GM19351 (cell line): ENCODE measurements at regions not wholly inside any gene's neighbourhood (a gene's known extent, or its start where the extent isn't known, plus 50 kb on each side); places are given as distances from the start of the nearest gene placed in this dataset.

Source experiments
- ATAC-seq: cut with Tn5 transposase; IDR thresholded peaks from one replicate; pipeline ENCODE4 v1.9.1; 2021; ENCODE audit warnings: mild to moderate bottlenecking, moderate library complexity; ENCODE audit not compliant: unreplicated experiment

DNA sequence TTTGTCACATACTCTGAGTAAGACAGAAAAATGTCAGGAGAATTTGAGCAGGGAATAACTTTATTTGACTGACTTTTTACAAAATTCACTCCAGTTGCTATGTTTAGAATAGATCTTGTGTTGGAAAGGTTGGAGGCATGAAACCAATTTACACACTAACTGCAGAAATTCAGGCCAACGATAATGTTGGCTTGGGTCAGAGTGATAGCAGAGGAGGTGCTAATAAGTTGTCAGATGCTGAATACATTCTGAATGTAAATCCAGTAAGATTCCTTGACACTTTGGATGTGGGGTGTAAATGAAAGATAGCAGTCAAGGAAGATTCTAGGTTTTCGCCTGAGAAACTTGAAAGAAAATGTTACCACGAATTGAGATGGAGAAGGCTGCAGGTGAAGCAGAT, 502.5 kb upstream of the GHITM start:
- ATAC-seq = no peak

DNA sequence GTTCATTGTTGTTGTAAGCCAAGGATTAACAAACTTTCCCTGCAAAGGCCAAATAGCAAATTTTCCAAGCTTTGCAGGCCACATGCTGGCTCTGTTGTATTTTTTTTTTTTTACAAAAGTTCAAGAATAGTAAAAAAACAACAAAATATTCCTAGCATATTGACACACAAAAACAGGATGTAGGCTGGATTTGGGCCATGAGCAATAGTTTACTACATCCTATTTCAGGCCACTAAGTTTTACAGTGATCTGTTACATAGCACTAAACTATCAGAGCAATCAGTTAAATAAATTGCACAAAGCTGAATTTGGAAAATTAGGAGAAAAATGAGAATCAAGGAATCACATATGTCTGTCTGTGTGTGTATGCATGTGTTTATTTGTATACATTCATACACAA, 491.8 kb upstream of the GHITM start:
- ATAC-seq = no peak

DNA sequence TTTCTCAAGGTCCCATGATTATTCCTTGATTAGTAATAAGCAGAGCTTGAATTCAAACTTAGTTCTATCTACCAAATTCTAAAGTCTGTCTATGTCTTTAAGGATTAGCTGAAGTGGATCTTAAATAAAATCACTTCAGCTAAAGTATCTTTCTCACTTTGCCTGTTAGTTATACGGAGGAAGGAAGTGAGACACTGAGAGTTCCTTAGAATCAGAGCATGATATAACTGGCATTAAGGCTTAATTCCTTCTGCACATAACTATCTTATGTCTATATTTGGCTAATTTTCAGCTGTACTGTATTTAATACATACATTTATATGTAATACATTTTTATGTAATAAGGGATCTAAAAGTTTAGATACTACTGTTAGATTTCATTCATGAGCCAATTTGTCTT, 491.1 kb upstream of the GHITM start:
- no peak for ATAC-seq

DNA sequence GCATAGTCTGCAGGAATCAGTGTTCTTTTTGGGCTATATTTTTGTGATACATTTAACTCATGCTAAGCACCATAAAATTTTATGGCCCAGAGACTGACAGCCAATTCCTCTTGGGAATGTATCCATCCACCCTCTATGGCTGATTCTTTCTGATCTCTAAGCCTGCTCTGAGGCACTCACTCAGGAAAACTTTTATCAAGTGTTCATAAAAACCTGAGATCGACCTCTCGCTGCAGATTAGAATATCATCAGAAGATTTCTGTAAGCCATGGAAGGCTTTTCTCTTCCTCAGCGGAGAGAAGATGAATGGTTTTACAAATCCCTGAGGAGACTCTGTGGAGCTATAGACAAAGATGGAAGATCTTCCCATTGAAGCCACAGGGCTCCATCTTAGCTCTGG, 489.8 kb upstream of the GHITM start:
- ATAC-seq = no peak

DNA sequence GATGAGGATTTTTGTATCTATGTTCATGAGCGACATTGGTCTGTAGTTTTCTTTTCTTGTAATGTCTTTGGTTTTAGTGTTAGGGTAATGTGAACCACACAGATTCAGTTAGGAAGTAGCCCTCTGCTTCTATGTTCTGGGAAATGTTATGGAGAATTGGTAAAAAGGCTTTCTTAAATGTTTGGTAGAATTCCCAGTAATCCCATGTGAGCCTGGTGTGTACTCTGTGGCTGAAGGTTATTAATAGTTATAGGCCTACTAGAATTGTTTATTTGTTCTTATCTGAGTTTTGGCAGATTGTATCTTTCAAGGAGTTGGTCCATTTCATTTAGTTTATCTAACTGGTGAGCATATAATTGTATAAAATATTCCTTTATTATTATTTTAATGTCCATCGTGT, 484.6 kb upstream of the GHITM start:
- ATAC-seq = no peak

DNA sequence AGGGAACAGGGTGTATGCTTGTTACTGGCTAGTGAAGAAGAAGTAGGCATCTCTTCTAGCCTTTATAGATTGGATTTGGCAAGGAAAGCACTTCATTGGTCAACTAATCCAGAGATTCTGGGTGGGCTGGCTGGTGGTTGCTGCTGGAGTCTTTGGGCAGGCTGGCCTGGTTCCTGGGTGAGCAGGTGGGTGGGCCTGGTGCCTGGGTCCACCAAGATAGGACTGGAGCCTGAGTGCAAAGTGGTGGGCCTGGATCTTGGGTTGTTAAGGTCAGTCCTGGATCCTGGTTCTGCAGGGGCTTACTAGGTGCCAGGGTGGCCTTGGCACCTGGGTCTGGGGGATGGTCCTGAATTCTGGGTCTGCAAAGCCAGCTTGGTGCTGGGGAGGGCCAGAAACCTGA, 482.4 kb upstream of the GHITM start:
- ATAC-seq = no peak

DNA sequence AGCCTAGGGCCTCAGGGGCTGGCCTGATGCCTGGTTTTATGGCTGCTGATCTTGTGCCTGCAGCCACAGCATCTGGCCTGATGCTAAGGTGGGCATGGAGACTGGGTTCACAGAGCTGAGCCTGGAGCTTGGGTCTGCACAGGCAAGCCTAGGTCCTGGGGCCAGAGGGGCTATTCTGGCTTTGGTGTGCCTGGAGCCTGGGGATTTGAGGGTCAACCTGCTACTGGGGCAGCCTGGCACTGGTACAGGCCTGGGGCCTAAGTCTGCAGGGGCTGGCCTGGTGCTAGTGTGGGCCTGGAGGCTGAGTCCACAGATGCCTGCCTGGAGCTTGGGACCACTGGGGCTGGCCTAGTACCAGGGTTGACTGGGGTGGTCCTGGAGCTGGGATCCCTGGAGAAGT, 481.8 kb upstream of the GHITM start:
- no peak for ATAC-seq

DNA sequence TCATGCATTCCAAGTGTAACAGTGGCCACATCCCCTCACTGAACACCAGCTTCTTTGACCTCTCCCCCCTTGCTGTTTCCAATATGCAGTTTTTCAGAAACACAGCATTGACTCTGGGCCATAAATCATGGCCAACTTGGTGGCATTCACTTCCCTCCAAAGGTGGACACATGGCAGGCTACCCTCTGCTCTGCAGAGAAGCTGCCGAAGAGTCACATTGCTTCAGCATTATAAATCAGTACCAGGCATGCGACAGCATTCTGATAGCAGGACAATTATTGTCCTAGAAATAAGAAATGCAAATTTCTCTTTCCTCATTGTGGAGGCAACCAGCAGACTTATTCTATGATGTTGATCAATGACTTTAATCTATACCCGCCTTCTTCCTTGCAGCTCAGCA, 475.4 kb upstream of the GHITM start:
- no peak for ATAC-seq

DNA sequence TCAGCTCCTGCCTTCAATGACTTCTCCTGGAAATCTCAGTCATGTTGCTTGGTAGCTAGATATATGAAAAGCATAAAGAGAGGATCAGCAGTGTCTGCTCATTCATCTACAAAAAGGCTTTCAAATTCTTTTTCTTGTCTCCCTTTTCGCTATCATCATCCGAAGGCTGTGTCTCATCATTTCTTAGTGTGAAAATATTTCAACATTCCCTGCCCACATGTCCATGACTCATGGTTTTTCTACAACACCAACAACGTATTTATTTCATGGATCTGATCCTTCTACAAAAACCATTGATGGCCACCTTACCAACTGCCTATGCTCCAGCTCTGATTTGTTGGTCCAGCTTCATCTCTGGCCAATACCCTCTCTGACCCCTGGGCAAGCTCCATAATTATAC, 472.5 kb upstream of the GHITM start:
- no peak for ATAC-seq

DNA sequence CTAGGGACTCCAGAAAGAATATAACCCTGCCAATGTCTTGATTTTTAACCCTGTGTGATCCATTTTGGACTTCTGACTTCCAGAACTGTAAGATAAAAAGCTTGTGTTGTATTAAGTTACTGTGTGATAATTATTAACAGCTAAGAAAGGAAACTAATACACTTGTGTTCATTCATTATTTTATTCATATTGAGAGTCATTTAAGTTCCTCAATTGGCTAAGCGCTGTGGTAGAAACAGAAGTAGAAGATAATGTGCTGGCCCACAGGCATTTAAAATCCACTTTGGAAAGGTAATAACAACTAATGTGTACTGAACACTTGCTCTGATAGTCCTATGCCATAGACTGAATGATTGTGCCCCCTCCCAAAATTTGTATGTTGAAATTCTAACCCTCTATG, 471.7 kb upstream of the GHITM start:
- ATAC-seq = no peak

DNA sequence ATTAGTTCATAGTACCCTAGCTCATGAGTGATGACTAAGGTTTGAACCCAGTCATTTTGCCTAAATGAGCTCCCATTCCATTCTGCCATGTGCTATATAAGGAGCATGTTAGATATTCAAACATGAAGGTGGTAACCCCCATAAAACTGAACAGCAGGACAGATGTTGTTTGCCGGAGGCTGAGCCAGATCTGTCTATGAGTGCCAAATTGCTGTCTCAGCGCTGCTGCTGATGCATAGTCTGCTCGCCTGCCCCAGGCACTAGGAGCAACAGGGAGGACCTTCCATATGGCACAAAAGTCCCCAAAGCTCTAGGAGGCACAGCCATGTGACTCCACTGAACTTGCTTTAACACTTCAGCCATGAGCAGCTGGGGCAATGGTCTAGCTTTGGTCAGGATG, 466.0 kb upstream of the GHITM start:
- no peak for ATAC-seq

DNA sequence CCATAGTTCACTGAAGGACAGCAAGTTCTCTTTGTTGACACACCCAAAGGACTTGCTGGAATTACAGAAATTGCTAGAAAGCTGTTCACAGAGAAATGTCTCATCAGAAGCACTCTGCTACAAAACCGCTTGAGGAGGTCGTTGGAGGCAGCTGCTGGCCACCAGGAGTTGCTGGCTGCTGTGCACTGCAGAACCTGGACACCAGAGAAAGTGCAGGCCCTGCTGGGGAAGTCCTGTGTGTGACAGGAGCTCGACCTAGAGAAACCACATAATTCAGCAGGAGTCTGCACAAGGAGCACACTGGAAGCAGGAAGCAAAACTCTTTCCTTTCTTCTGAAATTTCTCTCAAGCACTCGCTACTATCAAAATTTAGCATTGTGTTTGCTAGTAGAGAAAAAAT, 461.5 kb upstream of the GHITM start:
- ATAC-seq = peak; percentile 24

DNA sequence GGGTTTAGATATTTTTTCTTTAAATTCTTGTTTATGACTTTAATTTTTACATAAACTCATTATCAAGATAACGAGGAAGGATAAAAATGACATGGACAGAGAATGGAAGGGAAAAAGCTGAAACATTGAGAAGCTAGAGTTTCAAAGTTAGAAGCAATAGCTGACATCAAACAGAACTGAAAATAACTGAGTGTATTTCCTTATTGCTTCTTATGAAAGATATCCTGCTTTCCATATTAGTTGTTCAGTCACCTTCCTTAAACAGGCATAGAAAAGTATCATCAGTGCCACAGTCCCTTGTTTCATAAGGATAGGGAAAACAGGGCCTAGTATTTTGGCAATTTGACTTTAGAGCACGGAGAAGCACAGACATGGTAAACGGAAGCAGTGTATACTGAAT, 460.5 kb upstream of the GHITM start:
- ATAC-seq = no peak

DNA sequence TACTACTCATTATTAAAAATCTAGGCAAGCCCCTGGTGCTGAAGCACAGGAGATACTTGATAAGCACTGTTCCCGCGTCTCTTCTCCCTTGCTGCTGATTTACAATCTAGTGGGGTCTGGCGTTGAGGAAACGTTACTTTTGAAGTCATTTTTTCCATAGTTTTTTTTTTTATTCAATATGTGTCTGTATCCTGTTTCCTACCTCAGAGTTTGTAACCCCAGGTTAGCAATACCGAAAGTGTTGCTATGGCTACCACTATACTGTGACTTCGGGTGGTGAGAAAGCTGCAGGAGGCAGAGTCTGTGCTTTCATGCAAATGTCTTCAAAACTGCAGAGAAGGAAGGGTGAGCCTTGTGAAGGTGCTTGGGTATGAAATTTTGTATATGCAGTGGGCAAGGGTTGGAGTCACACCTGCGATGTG, 458.8 kb upstream of the GHITM start:
- peak; percentile 96 for ATAC-seq

DNA sequence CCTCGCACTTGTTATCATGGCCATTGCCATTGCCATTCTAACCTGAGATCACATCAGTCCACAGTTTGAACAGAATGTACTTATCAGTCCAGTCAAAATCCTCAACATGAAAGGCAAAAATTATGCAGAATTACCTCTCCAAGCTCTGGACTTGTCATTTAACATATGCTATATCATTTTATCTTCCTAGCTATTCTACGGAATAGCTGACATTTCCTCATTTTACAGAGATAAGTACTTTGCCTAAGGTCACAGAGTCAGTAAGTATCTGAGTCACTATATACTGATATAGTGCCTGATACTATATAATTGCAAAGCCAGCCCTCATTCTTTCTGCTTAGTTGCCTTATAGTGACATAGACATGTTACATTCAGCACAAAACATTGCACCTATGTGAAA, 456.9 kb upstream of the GHITM start:
- ATAC-seq = no peak

DNA sequence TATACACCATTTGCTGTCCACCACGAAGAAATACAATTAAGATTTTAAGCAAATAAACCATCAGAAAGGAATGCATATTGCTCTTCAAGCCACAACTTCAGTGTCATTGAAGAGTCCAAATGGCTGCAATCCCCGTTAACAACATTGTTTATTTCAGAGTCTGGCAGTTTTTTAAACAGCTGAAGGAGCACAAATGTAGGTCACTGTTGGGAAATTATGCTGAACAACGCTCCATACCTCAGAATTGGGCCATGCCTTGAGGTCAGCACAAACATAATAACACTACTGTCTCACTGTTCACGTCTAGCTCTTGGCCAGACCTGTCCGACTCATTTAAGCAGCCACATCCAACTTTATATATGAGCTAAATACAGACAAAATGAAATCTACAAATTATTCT, 453.9 kb upstream of the GHITM start:
- ATAC-seq = no peak

DNA sequence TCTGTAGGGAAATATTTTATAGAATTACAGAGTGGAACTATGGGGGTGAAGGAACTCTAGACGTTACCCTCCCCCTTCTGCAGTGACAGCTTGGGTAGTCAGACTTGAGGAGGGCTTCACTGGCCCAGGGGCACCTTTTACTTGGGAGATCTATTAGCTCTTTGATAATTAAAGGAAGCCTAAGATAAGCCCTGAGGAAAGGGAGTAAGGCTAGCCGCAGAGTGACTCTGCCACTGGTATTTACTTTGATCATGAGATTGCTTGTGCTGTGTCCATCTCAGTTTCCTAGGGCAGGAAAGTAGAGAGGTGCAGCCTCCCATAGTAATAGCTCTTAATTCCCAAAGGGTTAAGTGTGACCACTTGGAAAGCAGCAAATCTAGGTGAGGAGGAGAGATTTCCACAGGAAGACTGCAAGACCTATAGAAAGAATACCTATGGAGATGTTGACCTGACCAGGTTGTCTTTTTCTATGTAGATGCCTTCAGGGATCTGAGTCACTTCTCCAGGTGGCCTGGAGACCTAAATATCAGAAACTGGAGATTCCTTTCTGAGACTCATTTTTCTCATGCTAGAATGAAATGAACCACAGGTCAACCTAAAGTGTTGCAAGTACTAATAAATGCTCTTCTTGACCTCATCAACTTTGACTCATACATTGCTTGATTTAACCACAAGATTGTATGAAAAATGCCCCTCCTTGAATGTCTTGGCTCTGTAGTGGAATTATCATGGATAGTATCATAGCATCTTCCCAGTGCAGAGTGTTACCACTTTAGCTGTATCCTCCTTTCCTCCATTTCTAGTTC, 447.3 kb upstream of the GHITM start:
- ATAC-seq = no peak

DNA sequence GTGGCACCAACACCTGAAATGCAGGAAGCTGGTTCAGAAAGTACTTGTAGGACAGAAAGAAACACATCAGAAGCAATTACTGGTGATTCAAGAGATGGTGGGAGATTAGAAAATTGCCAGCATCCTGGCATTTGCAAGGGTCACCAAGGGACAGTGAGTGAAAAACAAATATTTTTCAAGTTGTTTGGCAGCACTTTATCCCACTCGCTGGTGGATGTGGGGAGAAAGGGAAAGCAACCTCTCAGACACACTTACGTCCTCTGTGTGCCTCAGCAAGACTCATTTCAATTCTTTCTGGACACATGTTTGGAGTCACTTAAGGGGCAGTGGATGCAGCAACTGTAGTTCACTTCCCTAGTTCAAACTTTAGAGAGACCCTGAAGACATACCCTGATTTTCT, 440.4 kb upstream of the GHITM start:
- no peak for ATAC-seq

DNA sequence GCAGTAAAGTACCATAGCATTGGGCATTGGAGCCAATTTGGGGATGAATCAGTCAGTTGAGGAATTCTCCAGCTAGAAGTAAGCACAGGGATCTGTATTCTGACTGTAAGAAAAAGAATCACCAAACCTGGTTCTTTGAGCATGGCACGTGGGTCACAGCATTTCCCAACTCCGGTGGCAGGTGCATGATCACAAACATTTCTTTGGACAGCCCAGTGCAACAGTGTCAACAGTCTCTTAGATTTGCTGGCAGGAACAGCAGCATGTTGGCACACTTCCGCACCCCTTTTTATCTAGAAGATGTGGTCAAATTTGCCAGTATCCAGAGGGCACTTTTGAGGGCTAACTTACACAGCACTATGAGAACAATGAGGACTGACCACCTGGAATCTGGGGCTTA, 437.5 kb upstream of the GHITM start:
- no peak for ATAC-seq

DNA sequence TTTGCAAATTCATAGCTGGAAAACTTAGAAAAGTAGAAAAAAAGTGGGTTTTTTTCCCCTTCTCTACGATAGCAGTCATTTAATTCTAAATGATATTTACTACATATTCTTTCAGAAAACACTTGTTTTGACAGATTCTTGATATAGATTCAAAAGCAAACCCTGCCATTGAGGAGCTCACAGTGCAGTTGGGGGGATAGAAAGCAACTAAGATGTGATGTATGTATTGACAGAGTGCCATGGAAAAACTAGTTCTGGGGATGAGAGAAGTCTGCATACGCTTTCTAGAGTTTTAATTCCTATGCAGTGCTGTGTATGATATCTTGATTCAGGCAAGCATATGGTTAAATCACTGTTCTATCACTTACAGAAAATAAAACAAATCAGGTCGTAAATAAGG, 436.6 kb upstream of the GHITM start:
- ATAC-seq = no peak

DNA sequence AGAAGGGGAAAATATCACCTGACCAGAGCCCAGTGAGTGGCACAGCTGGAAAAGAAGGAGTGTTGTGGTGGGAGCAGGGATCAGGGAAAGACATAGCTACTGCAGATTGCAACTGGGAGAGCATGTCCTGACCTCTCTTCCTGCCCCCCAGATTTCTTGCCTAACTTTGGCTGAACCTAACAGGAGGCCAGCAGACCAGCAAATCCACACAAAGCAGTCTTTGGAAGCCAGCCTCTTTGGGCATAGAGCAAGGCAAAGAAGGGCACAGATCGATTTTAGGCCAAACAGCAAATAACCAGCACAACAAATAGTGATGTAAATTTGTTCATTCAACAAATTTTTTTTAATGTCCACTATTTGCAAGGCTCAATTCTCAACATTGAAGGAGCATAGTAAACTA, 433.2 kb upstream of the GHITM start:
- ATAC-seq = no peak

DNA sequence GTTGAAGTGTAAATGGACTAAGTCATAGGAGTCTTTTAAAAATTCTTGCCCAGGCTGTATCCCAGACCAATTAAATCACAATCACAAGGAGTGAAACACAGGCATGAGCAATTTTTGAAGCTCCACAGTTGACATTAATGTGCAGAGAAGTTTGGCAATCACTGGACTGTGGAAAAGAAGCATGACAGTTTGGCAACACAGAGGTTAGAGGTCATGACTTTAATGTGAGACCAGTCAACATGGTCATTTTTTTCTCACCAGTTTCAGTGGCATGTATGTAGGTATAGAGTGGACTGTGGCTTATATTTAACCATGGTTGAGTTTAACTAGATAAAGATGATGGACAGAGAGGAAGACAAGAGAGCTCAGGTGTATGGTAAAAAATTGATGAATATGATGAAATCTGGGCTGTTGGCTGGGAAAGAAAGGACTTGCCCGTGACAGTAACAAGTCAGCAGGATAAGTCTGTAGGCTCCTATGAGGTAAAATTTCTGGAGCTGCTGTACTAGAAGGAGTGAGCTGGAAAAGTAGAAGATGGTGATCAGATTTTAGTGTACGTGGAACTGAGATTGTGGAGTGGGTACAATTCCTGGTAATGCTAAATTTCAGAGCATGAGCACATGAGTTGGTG, 432.2 kb upstream of the GHITM start:
- ATAC-seq = no peak

DNA sequence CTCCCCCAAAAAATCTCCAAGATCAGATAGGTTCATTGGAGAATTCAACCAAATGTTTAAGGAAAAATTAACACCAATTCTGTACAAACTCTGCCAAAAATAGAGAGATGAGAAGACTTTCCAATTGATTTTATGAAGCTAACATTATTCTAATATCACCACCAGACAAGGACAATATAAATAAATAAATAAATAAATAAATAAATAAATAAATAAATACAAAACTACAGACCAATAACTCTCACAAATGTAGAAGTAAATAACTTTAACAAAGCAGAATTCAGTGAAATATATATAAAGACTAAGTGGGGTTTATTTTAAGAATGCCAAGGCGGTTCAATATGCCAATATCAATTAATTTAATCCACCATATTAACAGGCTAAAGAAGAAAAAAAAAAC, 425.9 kb upstream of the GHITM start:
- no peak for ATAC-seq
